ENCODE measurements at regions not wholly inside any gene's neighbourhood (a gene's known extent, or its start where the extent isn't known, plus 50 kb on each side); places are given as distances from the start of the nearest gene placed in this dataset.

- H3K9me3 ChIP-seq, result no peaks in the 10 kb centered on the region
- DNase-seq (ENCODE audit: low spot score in 2 of 2), result no peak
- no peak overlapping the region for H3K4me3 ChIP-seq
- H3K4me1 ChIP-seq, result no peaks in the 10 kb centered on the region
- no peaks in the 10 kb centered on the region for H3K27me3 ChIP-seq
- 96% methylated on average over 1 of the region's 1 CpG for WGBS
- H3K27ac ChIP-seq, result no peak overlapping the region
- TF ChIP-seq EP300 (IDR thresholded peaks at IDR 0.05) (no peak), CTCF (IDR thresholded peaks at IDR 0.05) (no peak), POLR2AphosphoS5 (IDR thresholded peaks at IDR 0.05) (no peak), POLR2A (IDR thresholded peaks at IDR 0.05) (no peak)
- H3K36me3 ChIP-seq, result no peaks in the 10 kb centered on the region
These were observed 250.5 kb upstream of the FLRT2 start for GRCh38 chr14:85279407-85279806.

GRCh38 chr14:85280074-85280473 is 249.9 kb upstream of the FLRT2 start:
- Histone ChIP-seq H3K27me3 (no peaks in the 10 kb centered on the region), H3K27ac (no peak overlapping the region), H3K4me1 (no peaks in the 10 kb centered on the region), H3K4me3 (no peak overlapping the region), H3K9me3 (no peaks in the 10 kb centered on the region), H3K36me3 (no peaks in the 10 kb centered on the region)
- DNase-seq (ENCODE audit: low spot score in 2 of 2), result no peak
- TF ChIP-seq POLR2AphosphoS5 (IDR thresholded peaks at IDR 0.05), result no peak
- no peak for TF ChIP-seq EP300 (IDR thresholded peaks at IDR 0.05)
- TF ChIP-seq POLR2A (IDR thresholded peaks at IDR 0.05), result no peak
- no peak for TF ChIP-seq CTCF (IDR thresholded peaks at IDR 0.05)
- 83% methylated on average over 2 of the region's 2 CpGs for WGBS

GRCh38 chr14:85281921-85282320 is 248.0 kb upstream of the FLRT2 start:
- no peaks in the 10 kb centered on the region for H3K4me1 ChIP-seq
- H3K27ac ChIP-seq, result no peak overlapping the region
- no peak overlapping the region for H3K4me3 ChIP-seq
- 86% methylated on average over 3 of the region's 3 CpGs for WGBS
- no peaks in the 10 kb centered on the region for H3K27me3 ChIP-seq
- H3K36me3 ChIP-seq, result no peaks in the 10 kb centered on the region
- H3K9me3 ChIP-seq, result no peaks in the 10 kb centered on the region
- DNase-seq (ENCODE audit: low spot score in 2 of 2), result no peak
- TF ChIP-seq POLR2AphosphoS5 (IDR thresholded peaks at IDR 0.05) (no peak), EP300 (IDR thresholded peaks at IDR 0.05) (no peak), CTCF (IDR thresholded peaks at IDR 0.05) (no peak), POLR2A (IDR thresholded peaks at IDR 0.05) (no peak)

- no peaks in the 10 kb centered on the region for H3K4me1 ChIP-seq
- no peaks in the 10 kb centered on the region for H3K9me3 ChIP-seq
- no peak for DNase-seq (ENCODE audit: low spot score in 2 of 2)
- no peaks in the 10 kb centered on the region for H3K36me3 ChIP-seq
- no peak overlapping the region for H3K27ac ChIP-seq
- 89% methylated on average over 3 of the region's 3 CpGs for WGBS
- TF ChIP-seq EP300 (IDR thresholded peaks at IDR 0.05) (no peak), CTCF (IDR thresholded peaks at IDR 0.05) (no peak), POLR2A (IDR thresholded peaks at IDR 0.05) (no peak)
- no peak overlapping the region for H3K4me3 ChIP-seq
- no peaks in the 10 kb centered on the region for H3K27me3 ChIP-seq
These were observed 241.9 kb upstream of the FLRT2 start for GRCh38 chr14:85288041-85288440.

GRCh38 chr14:85291731-85292130 is 238.2 kb upstream of the FLRT2 start:
- no peaks in the 10 kb centered on the region for H3K36me3 ChIP-seq
- no peak overlapping the region for H3K27ac ChIP-seq
- no peak overlapping the region for H3K4me3 ChIP-seq
- no peak for DNase-seq (ENCODE audit: low spot score in 2 of 2)
- no peak for TF ChIP-seq POLR2A (IDR thresholded peaks at IDR 0.05)
- TF ChIP-seq EP300 (IDR thresholded peaks at IDR 0.05), result no peak
- TF ChIP-seq POLR2AphosphoS5 (IDR thresholded peaks at IDR 0.05), result no peak
- TF ChIP-seq CTCF (IDR thresholded peaks at IDR 0.05), result no peak
- WGBS, result 83% methylated on average over 3 of the region's 3 CpGs
- H3K27me3 ChIP-seq, result no peaks in the 10 kb centered on the region
- no peaks in the 10 kb centered on the region for H3K9me3 ChIP-seq
- H3K4me1 ChIP-seq, result no peaks in the 10 kb centered on the region
